Anterior cingulate cortex (tissue), 58 donors: ENCODE measurements at regions not wholly inside any gene's neighbourhood (a gene's known extent, or its start where the extent isn't known, plus 50 kb on each side); places are given as distances from the start of the nearest gene placed in this dataset.
A peak's percentile ranks its signal among the peaks of the same experiment; 100 is the strongest.

ENCODE experiments used
- DNase-seq, 58 donors: peaks; one replicate each; lab custom pipeline; 2025; lab: John Stamatoyannopoulos, UW

DNA sequence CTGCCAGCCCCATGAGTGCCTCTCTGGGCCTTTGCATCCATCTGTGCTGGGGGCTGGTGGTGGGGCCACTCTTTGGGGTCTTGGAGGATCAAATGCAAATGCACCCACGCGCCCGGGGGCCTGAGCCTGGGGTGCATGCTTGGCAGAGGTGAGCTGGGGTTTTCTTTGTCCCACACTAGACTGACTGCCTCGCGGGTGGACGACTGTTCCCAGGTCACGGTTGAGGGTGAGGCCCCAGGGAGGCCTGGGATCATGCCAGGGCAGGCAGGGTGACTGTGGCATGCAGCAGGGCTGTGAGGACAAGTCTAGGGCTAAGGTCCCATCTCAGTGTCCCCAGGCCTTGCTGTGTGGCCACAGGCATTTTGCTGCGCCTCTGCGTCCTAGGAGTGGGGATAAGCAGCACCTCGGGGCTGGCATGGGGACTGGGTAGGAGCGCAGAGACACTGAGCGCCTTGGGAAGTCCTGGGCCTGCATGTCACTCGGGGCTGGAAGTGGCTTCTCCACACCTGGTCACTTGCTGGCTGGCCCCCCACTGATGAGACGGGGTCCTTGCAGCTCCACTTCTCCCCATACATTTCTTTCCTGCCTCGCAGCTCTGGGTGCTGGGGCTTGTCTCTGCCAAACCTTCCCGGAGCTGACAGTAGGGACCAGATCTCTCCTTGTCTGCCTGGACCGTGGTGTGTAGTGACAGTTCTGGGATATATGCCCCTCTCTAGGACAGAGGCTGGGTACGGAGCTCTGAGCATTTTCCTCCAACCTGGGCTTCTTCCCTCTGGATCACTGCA lies 133.1 kb downstream of the CTTN start:
- DNase-seq, result no peak

DNA sequence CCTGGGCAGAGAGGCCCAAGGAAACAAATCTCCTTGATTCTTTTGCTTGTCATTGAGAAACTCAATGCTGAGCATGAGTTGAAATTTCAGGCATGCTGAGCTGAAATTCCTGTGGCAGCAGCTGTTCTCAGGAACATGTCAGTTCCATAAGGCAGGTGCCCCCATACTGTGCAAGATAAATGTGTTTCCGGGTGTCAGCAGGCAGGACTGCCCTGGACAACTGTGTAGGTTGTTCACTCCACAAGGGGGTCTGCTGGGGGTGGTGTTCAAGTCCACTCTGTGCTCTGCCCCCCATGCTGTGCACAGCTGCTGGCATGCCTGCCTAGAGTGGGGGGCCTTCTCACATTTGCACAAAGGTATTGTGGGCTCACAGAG lies 133.7 kb downstream of the CTTN start:
- no peak for DNase-seq

DNA sequence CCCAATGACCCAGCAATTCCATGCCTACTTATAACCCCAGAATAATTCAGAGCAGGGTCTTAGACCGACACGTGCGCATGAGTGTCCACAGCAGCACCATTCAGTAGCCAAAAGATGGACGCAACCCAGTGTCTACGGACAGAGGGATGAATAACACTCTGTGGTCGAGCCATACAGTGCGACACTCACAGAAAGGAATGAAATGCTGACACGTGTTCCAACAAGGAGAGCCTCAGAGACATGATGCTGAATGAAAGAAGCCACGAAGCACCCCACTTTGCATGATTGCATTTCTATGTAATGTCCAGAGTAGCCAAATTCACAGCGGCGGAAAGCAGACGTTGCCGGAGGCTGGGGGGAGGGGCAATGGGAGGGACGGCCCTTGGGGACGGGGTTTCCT lies 134.4 kb downstream of the CTTN start:
- DNase-seq, result peak in 1 of 58 donors; percentile 13

DNA sequence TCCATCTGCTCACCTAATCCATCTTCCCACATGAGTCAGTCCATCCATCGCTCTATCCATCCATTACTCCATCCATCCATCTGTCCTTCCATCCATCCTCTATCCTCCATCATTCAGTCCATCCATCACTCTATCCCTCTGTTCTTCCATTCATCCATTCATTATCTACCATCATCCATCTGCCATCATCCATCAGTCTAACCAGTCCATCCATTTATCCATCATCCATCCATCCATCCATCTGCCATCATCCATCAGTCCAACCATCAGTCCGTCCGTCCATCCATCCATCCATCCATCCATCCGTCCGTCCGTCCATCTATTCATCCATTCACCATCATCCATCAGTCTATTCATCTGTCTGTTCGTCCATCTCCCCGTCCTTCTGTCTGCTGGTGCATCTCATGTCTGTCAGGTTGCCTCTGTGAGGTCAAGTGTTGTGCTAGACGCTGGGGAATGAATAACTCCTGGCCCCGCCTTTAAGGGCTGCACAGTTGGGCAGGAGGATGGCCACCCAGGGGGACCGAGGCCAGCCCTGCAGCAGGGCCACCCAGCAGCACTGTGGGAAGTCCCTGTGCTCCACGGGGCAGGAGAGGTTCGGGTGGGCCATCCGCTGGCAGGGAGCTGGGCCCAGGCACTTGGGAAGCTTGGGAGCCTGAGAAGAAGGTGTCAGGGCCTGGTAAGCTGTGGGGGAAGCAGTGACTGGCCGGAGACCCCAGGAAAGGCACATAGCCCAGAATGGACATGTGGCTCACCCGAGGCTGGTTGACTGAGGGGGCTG lies 137.1 kb downstream of the CTTN start:
- no peak for DNase-seq

DNA sequence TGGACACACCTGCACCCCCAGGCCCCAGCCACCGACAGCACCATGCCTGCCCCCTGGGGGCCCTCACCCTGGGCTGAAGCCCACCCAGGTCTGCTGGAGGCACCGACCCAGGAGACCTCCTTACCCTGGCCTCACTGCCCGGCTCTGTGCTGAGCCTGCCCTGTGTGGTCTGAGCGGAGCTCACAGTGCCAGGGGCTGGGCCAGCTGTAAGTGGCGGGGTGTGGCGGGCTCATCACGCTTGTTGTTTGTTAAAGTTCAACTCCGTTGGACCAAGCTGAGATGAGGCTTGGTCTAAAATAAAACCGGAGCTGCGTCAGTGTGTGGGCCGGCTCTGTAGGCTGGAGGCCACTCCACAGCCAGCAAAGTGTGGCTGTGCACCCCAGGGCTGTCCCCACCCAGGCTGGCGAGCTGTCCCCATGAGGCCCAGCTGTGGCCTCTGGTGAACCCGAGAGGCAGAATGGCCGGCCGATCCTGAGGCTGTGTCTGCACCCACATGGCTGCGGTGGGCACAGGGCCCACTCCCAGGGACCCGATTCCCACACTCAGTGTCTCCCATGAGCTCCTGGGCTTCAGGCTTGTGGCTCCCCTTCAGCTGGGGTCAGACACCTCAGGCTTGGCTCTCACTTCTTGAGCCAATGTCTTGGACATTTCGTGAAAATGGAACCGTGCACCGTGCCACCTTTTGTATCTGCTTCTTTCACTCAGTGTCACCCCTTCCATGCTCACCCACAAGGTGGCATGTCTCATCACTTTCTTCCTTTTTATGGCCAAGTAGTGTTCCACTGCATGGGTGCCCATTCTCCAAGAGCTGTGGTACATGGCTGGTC lies 137.9 kb downstream of the CTTN start:
- no peak for DNase-seq

DNA sequence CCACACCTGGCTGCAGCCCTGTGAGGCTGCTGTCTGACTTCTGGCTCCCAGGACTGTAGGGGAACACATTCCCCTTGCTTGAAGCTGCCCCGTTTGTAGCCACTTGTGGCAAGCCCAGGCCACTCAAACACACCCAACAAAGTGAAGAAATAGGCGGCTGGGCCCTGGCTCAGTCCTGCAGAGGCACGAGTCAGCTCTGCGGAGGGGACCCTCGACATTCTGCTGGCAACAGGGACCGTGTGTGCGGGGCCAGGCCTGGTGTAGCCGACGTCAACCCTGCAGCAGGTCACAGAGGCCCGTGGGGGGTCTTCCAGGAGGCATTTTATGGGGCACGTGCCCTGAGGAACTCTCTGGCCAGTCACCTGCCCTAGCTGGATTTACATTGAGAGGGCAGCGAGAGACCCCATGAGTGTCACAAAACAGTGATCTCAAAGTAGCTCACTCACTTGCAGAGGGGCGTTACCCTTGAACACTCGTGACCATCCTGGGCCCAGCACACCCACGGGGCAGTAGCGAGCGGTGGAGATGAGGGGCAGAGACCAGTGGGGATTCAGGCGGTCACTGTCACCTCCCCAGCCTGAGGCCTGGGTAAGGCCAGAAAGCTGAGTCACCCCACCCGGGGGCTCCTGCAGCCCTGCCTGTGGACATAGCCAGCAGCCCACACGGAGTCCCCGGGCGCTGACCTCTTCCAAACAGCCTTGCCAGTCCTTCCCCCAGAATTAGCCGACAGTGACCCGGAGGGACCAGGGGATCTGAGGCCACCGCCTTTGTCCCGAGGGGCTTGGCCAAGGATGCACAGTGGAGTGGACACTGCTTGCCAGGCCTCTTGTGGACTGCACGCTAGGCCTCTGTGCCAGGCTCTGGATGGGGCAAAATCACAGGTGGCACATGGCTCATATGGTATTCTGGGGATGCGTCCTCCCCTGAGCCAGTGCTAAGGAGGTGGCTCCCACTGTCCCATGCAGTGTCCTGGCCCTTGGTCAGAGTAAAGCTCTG lies 139.5 kb downstream of the CTTN start:
- no peak for DNase-seq

DNA sequence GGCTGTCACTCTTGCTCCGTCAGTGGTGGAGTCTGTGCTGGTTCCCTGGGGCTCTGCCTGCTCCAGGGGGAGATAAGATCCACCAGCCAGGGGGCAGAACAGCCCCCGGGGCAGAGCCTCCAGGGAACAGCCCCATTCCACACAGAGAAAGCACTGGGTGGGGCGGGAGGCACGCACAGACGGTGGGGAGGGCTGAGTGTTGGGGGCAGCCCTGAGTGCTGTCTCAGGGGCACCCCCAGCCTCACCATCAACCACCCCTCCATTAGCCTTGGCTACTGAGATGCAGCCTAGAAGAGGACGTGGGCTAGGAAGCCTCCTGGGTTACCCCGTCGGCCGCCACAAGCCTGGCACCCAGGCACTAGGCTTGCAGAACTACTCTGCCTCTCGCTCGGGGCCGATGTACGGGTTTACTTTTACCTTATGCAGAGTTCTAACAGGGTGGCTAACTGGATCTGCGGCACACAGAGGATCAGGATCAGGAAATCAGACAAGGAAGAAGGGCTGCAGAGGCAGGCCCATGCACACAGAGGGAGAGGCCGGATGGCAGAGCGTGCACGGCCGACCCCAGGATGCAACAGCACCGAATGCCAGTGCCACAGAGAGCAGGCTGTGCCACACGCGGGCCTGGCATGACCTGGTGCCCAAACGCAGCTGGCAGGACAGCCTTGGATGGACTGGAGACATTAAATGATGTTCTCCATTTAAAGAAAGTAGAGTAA lies 140.5 kb downstream of the CTTN start:
- DNase-seq, result no peak

DNA sequence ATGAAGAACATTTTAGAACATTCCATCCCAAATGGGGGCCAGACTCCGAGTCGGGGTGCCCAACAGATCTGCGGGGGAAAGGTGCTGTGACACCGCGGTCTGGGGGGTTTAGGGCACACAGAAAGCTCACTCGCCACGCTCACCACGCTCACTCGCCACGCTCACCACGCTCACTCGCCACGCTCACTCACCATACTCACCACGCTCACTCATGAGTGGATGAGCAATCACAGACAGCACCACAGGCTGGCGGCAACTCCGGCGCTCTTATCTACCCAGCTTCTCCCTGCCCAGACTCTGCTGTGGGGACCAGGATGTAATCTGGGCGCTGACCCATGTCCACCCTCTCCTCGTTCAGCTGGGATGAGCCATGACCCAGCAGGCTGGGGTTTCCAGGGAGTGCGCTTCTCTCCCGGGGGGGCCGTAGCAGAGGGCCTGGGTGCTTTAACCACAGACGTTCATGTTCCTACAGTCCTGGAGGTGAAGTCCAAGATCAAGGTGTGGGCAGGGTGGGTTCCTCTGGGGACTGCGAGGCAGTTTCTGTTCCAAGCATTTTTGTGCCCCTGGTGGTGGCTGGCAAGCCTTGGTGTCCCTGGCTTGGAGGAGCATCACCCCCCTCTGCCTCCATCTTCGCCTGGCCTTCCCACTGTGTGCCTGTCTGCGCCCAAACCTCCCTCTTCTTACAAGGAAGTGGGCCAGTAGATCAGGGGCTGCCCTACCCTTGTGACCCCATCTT lies 141.2 kb downstream of the CTTN start:
- DNase-seq, result no peak

DNA sequence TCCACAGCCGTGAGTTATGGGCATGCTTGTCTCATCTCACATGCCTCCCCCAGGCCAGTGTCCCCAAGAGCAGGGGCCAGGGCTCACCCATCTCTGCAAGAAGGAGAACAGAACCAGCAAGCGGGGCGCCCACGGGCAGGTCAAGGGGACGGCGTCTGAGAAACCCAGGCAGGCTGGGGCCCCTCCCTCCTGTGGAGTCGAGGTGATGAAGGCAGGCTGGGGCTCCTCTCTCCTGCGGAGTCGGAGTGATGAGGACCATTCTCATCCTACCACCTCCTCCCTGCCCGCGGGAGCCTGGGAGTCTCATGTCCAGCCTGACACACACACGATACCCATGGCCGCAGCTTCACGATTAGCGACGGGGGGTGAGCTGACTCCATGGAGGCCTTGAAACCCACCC lies 141.9 kb downstream of the CTTN start:
- no peak for DNase-seq

DNA sequence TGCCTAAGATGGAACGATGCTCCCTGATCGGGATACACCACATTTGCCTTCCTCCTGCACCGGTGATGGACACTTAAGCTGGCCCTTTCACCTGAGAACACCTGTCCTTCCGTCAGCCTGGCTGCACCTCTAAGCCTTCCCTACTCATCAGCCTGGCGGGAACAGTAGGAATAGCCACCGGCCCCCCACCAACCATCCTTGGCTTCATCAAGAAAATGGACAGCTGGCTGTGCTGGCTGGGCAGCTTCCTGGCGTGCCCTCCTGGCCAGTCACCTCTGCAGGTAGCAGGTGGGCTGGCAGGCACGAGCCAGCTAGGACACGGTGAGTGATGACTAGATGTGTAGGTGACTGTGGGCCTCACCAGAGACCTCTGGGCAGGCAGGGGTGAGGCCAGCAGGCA lies 142.8 kb downstream of the CTTN start:
- DNase-seq, result no peak

DNA sequence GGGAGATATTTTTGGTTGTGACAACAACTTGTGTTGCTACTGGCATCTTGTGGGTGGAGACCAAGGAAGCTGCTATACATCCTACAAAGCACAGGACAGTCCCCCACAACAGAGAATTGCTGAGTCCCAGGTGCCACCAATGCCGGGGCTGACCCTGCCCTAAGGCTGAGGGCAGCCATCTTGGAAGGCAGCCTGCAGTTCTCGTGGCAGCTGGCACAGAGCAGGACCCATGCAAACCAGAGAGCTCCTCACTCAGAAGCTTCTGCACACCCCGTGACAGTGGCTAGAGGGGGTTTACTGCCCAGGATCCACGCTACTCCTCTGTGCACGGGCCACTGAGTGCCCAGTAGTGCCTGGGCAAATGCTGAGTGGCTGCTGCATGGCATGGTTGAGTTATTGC lies 143.4 kb downstream of the CTTN start:
- DNase-seq, result no peak

DNA sequence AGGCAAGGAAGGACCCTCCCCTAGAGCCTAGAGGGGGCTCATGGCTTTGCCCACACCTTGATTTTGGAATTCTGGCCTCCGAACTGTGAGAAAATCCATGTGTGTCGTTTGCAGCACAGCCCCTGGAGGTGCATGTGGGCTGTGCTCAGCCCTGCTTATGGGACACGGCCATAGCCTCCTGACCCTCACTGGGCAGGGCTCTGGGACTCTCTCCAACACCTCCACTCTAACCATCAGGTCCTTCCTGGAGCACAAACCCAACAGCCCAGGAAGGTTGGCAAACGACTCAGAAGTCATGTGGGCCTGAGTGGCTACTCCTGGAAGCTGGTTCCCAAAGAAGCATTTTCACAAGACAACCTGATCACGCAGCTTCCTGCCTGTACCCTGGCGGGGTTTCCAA lies 144.1 kb downstream of the CTTN start:
- DNase-seq, result no peak

DNA sequence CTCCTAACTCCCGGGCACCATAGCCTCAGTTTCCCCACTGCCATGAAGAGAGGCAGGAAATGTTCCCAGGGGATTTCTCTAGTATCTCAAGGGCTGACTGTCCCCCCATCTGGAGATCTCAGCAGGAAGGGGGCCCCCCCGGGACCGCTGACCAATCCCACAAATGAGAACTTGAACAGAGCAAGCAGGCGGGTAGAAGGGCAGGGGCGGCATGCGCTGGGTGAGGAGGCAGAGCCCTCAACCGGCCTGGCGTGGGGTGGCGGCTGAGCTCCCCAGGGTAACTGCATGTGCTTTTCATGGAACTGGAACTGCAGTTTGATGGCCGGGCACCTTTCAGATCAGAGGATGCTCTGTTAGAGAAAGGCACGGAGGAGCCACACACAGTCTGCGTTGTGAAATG lies 144.5 kb downstream of the CTTN start:
- DNase-seq, result no peak

DNA sequence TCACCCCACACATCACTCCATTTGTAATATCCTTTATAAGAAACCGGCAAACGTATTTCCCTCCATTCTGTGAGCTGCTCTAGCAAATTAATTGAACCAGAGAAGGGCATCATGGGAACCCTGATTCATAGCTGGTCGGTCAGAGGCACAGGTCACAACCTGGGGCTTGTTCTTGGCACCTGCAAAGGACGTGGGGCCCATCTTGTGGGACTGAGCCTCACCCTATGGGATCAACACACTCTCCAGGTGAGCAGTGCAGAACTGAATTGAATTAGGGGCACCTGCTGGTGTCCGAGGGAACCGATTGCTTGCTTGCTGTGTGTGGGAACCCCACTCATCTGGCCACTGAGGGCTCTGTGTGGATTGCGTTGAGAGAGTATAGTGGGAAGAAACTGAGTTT lies 145.3 kb downstream of the CTTN start:
- no peak for DNase-seq

DNA sequence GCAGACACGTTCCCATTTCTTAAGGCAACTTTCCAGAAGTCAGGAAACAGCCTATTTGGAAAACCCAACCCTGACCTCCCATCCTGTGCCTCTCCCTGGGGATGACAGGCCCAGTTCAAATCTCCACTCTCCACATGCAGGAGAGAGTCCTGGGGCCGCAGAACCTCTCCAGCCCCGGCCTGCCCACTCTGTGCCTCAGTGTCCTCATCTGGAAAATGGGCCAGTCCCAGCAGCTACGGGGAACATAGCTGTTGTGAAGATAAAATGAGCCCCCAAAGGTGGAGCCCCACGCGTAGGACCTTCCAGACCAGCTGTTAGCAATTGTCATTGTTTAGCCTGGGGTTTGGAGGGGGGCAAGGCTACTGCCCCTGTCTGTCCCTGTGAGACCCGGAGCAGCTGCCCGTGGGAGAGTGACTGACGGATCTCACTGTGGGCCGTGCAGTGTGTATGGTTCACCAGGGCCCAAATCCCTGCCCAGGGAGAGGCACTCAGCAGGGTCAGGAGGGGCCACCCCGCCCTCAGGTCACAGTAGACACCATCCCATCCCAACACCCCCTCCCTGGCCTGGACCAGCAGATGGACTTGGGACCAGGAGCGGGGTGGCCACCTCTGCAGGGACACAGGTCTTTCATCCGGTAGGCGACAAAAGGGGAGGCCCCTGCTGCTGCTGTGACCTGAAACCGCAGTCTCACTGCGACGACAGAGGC lies 145.9 kb downstream of the CTTN start:
- no peak for DNase-seq

DNA sequence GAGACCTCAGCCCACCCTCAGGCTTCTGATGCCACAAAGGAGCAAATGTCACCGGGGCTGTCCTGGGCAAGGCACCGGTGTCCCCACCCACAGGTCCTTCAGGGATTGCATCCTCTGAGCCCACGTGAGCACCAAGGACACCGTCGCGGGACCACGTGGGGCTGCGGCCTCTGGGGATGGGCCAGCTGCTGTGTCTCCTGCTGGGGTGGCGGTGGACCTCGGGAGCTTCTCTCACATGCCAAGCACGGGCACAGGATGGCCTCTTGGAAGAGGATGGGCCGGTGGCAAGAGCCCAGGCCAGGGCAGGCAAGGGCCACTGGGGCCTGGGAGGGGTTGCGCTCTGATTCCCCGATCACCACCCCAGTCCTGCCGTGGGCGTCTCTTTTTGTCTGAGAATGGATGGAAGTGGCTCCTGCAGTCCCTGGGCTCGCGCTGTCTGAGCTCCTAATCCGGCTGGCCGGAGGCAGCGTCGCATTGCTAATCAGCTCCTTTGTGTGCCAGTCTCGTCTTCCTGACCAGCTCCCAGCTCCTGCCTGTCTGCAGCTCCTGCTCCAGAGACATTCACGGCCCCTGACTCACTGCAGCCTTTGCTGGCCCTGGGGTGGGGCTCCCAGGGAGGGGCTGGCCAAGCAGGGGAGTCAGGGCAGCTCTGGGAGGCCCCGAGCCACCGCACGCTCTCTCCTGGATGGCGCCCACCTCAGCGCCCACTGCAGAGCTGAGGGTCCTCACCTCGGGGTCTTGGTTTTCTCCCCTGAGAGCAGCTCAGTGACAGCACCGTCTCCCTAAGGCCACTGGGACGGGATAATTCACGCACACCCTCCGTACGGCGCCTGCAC lies 146.7 kb downstream of the CTTN start:
- peak in 22 of 58 donors; percentile 10 to 61 (median 31) for DNase-seq

DNA sequence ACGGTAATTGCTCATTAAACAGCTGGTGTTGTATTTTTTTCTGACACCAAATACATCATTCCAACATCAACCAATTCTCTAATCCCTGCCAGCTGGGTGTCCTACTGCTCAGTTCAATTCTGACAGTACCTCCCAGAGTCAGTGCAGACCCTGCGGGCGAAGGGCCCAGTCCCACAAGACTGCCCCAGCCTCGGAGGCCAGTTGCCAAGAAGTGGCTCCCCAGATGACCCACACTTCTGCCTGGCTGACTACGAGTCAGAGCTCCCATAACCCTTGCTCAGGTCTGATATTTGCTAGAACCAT lies 147.2 kb downstream of the CTTN start:
- DNase-seq, result no peak
